ENCODE measurements at regions not wholly inside any gene's neighbourhood (a gene's known extent, or its start where the extent isn't known, plus 50 kb on each side); places are given as distances from the start of the nearest gene placed in this dataset.
"Not testable (repeated sequence)": the region's sequence is repeated elsewhere in the genome, so short reads cannot be mapped to it uniquely, and the experiment has no call there.

GRCh38 chr12:40431169-40431568, 206.4 kb downstream of the LRRK2 start:
- no peak for ATAC-seq

GRCh38 chr12:40435251-40435650, 210.5 kb downstream of the LRRK2 start:
- DNase-seq (no peak), ATAC-seq (no peak)

More at GRCh38 chr12:40431169-40431568, 206.4 kb downstream of the LRRK2 start:
- no peak for DNase-seq

GRCh38 chr12:40435951-40436350, 211.2 kb downstream of the LRRK2 start:
- no peak for DNase-seq
- no peak for ATAC-seq

- DNase-seq (no peak), ATAC-seq (no peak)
Observed at GRCh38 chr12:40436564-40436963, 211.8 kb downstream of the LRRK2 start.

GRCh38 chr12:40439771-40440492, 215.1 kb downstream of the LRRK2 start:
- no peak for ATAC-seq
- DNase-seq, result no peak

- DNase-seq (no peak), ATAC-seq (no peak)
Observed at GRCh38 chr12:40444174-40444573, 219.4 kb downstream of the LRRK2 start.

GRCh38 chr12:40446385-40446784, 221.6 kb downstream of the LRRK2 start:
- DNase-seq (no peak), ATAC-seq (no peak)

GRCh38 chr12:40448523-40448922, 223.7 kb downstream of the LRRK2 start:
- DNase-seq, ATAC-seq: not testable (repeated sequence)

- ATAC-seq, result no peak
- DNase-seq, result no peak
Observed at GRCh38 chr12:40451661-40452060, 226.9 kb downstream of the LRRK2 start.

GRCh38 chr12:40464121-40464520, 228.1 kb upstream of the CNTN1 start:
- ATAC-seq, result no peak
- DNase-seq, result no peak

GRCh38 chr12:40469736-40470135, 222.5 kb upstream of the CNTN1 start:
- DNase-seq, result no peak
- ATAC-seq, result no peak

GRCh38 chr12:40473962-40474361, 218.3 kb upstream of the CNTN1 start:
- DNase-seq, result no peak
- no peak for ATAC-seq

GRCh38 chr12:40474630-40475029, 217.6 kb upstream of the CNTN1 start:
- DNase-seq (no peak), ATAC-seq (no peak)

- ATAC-seq, result no peak
- DNase-seq, result no peak
Observed at GRCh38 chr12:40499856-40500255, 192.4 kb upstream of the CNTN1 start.

- ATAC-seq (no peak), DNase-seq (no peak)
Observed at GRCh38 chr12:40502322-40502721, 189.9 kb upstream of the CNTN1 start.

GRCh38 chr12:40505327-40505726, 186.9 kb upstream of the CNTN1 start:
- ATAC-seq, result no peak

GRCh38 chr12:40508421-40508820, 183.8 kb upstream of the CNTN1 start:
- DNase-seq (no peak), ATAC-seq (no peak)

More at GRCh38 chr12:40505327-40505726, 186.9 kb upstream of the CNTN1 start:
- DNase-seq, result no peak

- ATAC-seq, result no peak
Observed at GRCh38 chr12:40511341-40511740, 180.9 kb upstream of the CNTN1 start.

GRCh38 chr12:40515041-40515816, 177.0 kb upstream of the CNTN1 start:
- ATAC-seq, result no peak
- DNase-seq, result no peak

More at GRCh38 chr12:40511341-40511740, 180.9 kb upstream of the CNTN1 start:
- DNase-seq, result no peak

GRCh38 chr12:40522837-40523236, 169.4 kb upstream of the CNTN1 start:
- ATAC-seq, result no peak
- DNase-seq, result no peak

- ATAC-seq (no peak), DNase-seq (no peak)
Observed at GRCh38 chr12:40525054-40525453, 167.2 kb upstream of the CNTN1 start.

- ATAC-seq (no peak), DNase-seq (no peak)
Observed at GRCh38 chr12:40534828-40535227, 157.4 kb upstream of the CNTN1 start.

GRCh38 chr12:40551466-40551865, 140.8 kb upstream of the CNTN1 start:
- ATAC-seq (no peak), DNase-seq (no peak)

- no peak for ATAC-seq
Observed at GRCh38 chr12:40552868-40553267, 139.4 kb upstream of the CNTN1 start.

More at GRCh38 chr12:40552868-40553267, 139.4 kb upstream of the CNTN1 start:
- no peak for DNase-seq

Measured in stimulated activated naive CD8-positive, alpha-beta T cell treated with anti-CD3 and anti-CD28 coated beads, Interleukin-15, Interleukin-2, amounts not matched to agents 100 U/mL and 50 U/mL, for 24 hours (primary cell).